T1000 (cell line): ENCODE measurements at regions not wholly inside any gene's neighbourhood (a gene's known extent, or its start where the extent isn't known, plus 50 kb on each side); places are given as distances from the start of the nearest gene placed in this dataset.
"Not testable (repeated sequence)": the region's sequence is repeated elsewhere in the genome, so short reads cannot be mapped to it uniquely, and the experiment has no call there.

Source experiments
- DNase-seq: peaks from one replicate; lab custom pipeline; 2025; ENCODE audit warnings: mixed read lengths; lab: John Stamatoyannopoulos, UW

- DNase-seq, result no peak
Observed at GRCh38 chrX:554271-554670, 76.3 kb upstream of the SHOX start.

DNA sequence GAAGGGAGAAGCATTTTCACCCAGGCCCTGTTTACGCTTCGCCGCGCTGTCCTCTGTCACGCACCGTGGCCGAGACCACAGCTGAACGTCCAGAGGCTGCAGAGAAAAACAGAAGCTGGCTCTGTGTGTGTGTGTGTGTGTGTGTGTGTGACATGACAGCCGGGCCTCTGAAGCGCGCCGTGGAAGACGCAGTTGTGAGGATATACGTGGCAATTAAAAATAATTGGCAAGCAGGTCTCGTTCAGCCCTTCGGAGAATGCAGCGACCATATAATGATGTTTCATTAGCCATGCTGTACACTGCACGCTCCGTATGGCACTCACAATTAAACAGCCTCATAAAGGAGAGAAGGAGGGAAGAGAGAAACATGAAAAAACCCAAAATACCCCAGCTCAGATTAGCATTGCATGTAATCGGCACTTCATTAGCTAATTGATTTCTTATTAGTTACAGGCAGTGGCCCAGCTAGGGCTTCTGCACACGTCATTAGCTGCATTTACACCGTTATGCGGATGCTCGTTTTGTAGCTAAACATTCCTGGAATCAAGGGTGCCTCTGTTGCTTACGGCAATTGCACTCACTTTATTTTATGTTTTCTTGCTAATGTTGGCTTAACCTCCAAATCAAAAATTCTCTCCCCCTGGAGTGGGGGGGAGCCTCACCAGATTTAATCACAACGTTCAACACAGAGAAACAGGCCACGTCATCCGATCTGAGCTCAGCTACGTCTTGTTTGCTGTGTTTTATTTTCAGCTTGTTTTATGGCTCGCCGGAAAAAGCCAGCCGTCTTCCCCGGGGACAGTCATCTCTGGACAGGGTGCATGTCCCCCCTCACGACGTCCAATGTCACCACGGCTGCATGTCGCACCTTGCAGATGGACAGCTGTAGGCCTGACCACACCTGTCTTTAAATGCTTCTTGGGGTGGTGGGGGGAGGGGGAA, 74.6 kb upstream of the SHOX start:
- DNase-seq, result no peak

- not testable (repeated sequence) for DNase-seq
Observed at GRCh38 chrX:557601-558000, 73.0 kb upstream of the SHOX start.

DNA sequence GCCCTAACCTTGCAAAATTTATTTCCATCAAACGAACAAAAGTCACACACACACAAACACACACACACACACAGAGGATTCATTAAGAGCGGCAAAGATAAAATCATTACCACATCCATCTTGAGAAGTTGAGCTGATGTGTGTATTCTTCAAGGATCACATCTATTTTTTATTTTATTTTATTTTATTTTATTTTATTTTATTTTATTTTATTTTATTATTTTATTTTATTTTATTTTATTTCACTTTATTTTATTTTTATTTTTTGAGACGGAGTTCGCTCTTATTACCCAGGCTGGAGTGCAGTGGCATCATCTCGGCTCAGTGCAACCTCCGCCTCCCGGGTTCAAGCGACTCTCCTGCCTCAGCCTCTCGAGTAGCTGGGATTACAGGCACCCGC, 71.3 kb upstream of the SHOX start:
- DNase-seq, result not testable (repeated sequence)

- DNase-seq, result no peak
Observed at GRCh38 chrX:567891-568290, 62.7 kb upstream of the SHOX start.

DNA sequence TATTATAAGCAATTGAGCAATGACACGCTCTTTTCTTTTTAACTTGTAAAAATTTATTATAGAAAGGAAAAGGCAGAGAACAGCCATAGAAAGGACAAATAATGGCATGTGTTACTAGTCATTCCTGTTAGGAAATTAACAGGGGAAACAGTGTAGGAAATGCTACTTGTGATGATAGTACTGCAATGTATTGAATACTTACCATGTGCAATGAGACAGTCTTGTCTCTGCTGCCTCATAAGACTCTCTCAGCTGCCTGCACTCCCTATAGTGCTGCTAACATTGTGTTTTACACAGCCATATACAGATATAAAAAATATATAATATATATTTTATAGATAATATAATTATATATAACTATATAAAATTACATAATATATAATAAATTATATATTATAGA, 62.3 kb upstream of the SHOX start:
- no peak for DNase-seq

- DNase-seq, result no peak
Observed at GRCh38 chrX:572538-573124, 58.0 kb upstream of the SHOX start.

DNA sequence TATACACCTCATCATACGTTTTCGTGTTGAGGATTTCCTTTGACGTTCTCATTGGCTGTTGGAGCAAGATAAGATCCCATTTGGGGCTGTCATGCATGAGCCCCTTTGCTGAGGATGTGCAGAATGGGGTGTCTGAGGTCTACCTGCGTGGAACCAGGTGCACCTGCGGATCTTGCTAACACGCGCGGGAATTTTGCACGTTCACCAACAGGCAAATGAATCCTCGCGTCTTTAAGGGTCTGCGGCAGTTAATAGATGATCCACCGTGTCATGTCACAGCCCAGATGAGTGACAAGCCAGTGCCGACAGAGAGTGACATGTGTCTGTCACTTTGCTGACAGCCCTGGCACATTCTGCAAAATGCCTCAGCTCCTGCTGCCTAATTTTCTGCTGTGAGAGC, 56.3 kb upstream of the SHOX start:
- DNase-seq, result no peak

DNA sequence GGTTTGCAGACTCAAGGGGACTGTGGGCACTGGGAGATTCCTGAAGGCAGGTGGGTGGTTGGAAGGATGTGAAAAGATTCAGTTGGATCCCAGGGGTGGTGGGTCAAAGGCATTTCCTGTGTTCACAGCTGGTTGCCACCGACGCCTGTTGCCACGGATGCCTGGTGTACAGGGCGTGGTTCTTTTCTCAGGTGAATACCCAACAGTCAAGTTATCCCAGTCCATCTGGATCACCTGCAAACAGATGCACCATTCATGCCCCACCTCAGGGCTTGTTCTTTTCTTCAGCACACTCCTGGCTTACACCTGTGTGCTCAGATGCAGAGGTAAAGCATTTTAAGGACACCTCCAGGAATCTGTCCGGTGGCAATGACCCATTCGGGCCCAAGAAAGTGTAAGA, 55.8 kb upstream of the SHOX start:
- no peak for DNase-seq

DNA sequence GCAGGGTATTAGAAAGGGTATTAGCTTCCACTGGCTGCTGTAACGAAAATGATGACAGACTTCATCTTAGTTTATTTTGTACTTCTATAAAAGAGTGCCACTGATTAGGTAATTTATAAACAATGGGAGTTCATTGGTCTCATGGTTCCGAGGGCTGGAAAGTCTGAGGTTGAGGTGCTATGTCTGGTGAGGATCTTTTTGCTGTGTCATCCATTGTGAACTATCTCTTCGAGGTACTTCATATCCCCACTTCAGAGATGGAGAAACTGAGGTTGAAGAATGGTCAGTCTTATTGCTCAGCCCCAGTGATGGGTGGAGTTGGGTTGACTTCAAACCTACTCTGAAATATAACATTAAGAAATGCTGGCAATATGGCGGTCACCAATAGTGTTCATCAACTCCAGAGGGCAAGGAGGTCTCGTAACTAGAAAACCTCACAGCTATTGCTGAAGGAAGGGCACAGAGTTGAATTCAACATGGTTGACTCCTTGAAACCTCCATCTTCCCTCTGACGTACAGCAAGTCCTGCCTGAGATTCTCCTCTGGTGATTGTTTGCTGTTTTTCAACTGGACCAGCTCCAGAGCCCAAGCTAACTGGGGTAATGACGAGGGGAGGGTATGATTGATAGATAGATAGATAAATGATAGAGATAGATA, 53.6 kb upstream of the SHOX start:
- no peak for DNase-seq

DNA sequence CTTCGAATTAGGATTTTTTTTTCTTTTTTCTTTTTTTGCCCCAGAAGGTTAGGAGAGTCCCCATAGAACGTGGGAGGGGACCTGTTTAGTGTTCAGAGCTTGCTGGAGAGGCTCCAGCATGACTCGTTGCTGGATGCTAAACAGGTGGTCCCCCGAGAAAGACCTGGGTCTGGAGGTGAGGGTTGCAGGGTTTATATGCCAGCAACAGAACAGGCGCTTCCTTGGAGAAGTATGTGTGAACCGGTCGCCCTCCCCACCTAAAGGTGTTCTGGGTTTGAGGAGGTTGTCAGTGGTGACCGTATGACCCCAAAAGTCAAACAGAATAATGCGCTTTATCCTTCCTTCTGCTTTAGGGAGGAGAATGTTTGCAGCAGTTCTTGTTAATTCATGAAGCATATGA, 52.1 kb upstream of the SHOX start:
- no peak for DNase-seq

- no peak for DNase-seq
Observed at GRCh38 chrX:580030-580429, 50.6 kb upstream of the SHOX start.
